ENCODE measurements at regions not wholly inside any gene's neighbourhood (a gene's known extent, or its start where the extent isn't known, plus 50 kb on each side); places are given as distances from the start of the nearest gene placed in this dataset.

DNA sequence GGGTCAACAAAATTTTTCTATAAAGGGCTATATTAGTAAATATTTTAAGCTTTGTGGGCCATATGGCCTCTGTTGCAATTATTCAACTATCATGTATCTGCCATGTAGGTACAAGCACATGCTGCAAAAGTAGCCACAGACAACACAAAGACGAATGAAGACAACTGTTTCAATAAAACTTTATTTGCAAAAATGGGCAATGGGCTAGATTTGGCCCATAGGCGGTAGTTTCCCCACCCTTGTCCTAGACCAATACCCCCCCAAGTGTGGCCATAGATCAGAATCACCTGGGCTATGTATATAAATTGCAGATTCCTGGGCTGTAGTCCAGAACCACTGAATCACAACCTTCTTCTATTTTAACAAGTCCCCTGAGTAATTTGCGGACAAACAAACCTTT, 331.0 kb upstream of the PSMD7 start:
- no peak for TF ChIP-seq CTCF (conservative IDR thresholded peaks at IDR 0.05; ENCODE audit: low read depth, low read length)
- no peak for TF ChIP-seq POLR2A (IDR thresholded peaks at IDR 0.05; ENCODE audit: low read depth, low read length)
- no peak for TF ChIP-seq CEBPB (IDR thresholded peaks at IDR 0.05; ENCODE audit: low read depth, low read length)
- no peak for TF ChIP-seq NFE2L2 (IDR thresholded peaks at IDR 0.05; ENCODE audit: low read depth, low read length)
